ENCODE measurements at regions not wholly inside any gene's neighbourhood (a gene's known extent, or its start where the extent isn't known, plus 50 kb on each side); places are given as distances from the start of the nearest gene placed in this dataset.

- H3K27me3 ChIP-seq = no peaks in the 10 kb centered on the region
- H3K27ac ChIP-seq = no peak overlapping the region
- no peaks in the 10 kb centered on the region for H3K9me3 ChIP-seq
- no peaks in the 10 kb centered on the region for H3K36me3 ChIP-seq
- TF ChIP-seq POLR2A (IDR thresholded peaks at IDR 0.05) = no peak
- peak in 2 of 3 experiments; percentile 26 to 42 for TF ChIP-seq CTCF (IDR thresholded peaks at IDR 0.05)
- intact Hi-C loops (cut with DNase I) = no loop called here
- H3K4me1 ChIP-seq = no peaks in the 10 kb centered on the region
- no peak for DNase-seq (ENCODE audit: extremely low spot score in 2 of 2)
- H3K4me3 ChIP-seq = no peak overlapping the region
Observed at GRCh38 chr2:223692191-223692947, 90.2 kb upstream of the SCG2 start.

GRCh38 chr2:223688094-223688835 lies 86.1 kb upstream of the SCG2 start:
- DNase-seq (ENCODE audit: extremely low spot score in 2 of 2) = no peak
- no peaks in the 10 kb centered on the region for H3K36me3 ChIP-seq
- no peaks in the 10 kb centered on the region for H3K9me3 ChIP-seq
- no peak overlapping the region for H3K4me3 ChIP-seq
- H3K27me3 ChIP-seq = no peaks in the 10 kb centered on the region
- TF ChIP-seq POLR2AphosphoS5 (IDR thresholded peaks at IDR 0.05; ENCODE audit: insufficient read depth in 1 of 2, low read depth in 1 of 2) (no peak), CTCF (IDR thresholded peaks at IDR 0.05) (no peak), POLR2A (IDR thresholded peaks at IDR 0.05) (no peak)
- no peaks in the 10 kb centered on the region for H3K4me1 ChIP-seq
- H3K27ac ChIP-seq = no peak overlapping the region
- intact Hi-C loops (cut with DNase I) = no loop called here

DNA sequence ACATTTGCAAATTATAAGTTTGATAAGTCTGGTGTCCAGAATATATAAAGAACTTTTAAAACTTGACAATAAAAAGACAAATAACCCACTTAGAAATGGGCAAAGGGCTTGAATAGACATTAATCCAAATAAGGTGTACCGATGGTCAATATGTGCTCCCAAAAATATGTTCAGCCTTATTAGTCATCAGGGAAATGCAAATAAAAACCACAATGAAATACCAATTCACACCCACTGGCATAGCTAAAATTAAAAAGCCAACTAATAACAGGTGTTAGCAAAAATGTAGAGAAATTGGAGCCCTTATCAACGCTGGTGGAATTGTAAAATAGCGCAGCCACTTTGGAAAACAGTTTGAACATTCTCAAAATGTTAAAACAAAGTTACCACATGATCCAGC lies 79.0 kb upstream of the SCG2 start:
- Histone ChIP-seq H3K27me3 (no peaks in the 10 kb centered on the region), H3K9me3 (no peaks in the 10 kb centered on the region), H3K4me3 (no peak overlapping the region), H3K36me3 (no peaks in the 10 kb centered on the region), H3K4me1 (no peaks in the 10 kb centered on the region), H3K27ac (no peak overlapping the region)
- TF ChIP-seq POLR2AphosphoS5 (IDR thresholded peaks at IDR 0.05; ENCODE audit: insufficient read depth in 1 of 2, low read depth in 1 of 2) (no peak), CTCF (IDR thresholded peaks at IDR 0.05) (no peak), POLR2A (IDR thresholded peaks at IDR 0.05) (no peak)
- DNase-seq (ENCODE audit: extremely low spot score in 2 of 2) = no peak
- intact Hi-C loops (cut with DNase I) = no loop called here

DNA sequence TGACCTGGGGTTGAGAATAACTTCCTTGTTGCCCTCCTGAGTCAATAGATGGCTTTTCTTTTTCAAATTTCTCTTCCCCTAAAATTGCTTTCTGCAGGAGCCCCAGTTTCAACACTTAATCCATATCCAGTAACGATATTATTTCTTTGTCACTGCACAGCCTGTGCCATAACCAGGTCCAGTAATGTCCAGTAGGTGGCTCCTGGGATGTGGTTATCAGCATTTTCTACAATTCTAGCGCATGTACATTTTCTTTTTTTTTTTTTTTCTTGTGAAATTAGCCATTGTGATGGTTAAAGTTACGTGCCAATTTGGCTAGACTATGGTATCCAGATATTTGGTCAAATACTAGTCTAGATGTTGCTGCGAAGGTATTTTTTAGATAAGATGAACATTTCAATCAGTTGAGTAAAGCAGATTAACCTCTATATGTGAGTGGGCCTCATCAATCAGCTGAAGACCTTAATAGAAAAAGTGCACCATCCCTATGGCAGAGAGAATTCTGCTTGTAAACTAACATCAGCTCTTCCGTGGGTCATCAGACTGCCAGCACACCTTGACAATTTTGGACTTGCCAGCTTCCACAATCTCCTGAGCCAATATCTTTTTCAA lies 72.9 kb upstream of the SCG2 start:
- H3K4me3 ChIP-seq = no peak overlapping the region
- intact Hi-C loops (cut with DNase I) = no loop called here
- H3K4me1 ChIP-seq = no peaks in the 10 kb centered on the region
- no peaks in the 10 kb centered on the region for H3K27me3 ChIP-seq
- H3K36me3 ChIP-seq = no peaks in the 10 kb centered on the region
- TF ChIP-seq POLR2A (IDR thresholded peaks at IDR 0.05) (no peak), CTCF (IDR thresholded peaks at IDR 0.05) (no peak), POLR2AphosphoS5 (IDR thresholded peaks at IDR 0.05; ENCODE audit: insufficient read depth in 1 of 2, low read depth in 1 of 2) (no peak)
- H3K9me3 ChIP-seq = no peaks in the 10 kb centered on the region
- no peak for DNase-seq (ENCODE audit: extremely low spot score in 2 of 2)
- no peak overlapping the region for H3K27ac ChIP-seq

Data from vagina (tissue), 2 donors.